Ammon's horn (tissue), 1 donor: ENCODE measurements at regions not wholly inside any gene's neighbourhood (a gene's known extent, or its start where the extent isn't known, plus 50 kb on each side); places are given as distances from the start of the nearest gene placed in this dataset.

Source experiments
- DNase-seq: peaks from one replicate; pipeline ENCODE4 v3.0.0-alpha.2; 2016; ENCODE audit warnings: low spot score

GRCh38 chr5:42351956-42352355 lies 71.3 kb upstream of the GHR start:
- DNase-seq, result no peak

DNA sequence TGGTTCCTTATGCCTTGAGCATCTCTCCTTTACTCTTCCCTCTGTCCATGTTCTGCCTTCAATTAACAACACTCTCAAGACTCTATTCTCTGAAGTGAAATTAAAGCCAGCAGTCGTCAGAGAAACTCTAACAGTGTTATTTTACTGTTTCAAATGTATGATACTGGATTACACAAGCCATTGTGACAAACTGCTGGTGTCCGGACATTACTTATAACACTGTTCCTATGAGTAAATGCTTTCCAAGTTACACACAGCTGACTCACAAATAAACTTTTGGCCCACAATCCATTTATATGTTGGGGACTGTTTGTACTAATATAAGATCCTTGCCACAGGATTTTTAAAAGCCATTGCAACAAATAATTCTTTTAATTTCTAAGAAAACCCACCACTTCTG lies 63.2 kb upstream of the GHR start:
- DNase-seq, result no peak

DNA sequence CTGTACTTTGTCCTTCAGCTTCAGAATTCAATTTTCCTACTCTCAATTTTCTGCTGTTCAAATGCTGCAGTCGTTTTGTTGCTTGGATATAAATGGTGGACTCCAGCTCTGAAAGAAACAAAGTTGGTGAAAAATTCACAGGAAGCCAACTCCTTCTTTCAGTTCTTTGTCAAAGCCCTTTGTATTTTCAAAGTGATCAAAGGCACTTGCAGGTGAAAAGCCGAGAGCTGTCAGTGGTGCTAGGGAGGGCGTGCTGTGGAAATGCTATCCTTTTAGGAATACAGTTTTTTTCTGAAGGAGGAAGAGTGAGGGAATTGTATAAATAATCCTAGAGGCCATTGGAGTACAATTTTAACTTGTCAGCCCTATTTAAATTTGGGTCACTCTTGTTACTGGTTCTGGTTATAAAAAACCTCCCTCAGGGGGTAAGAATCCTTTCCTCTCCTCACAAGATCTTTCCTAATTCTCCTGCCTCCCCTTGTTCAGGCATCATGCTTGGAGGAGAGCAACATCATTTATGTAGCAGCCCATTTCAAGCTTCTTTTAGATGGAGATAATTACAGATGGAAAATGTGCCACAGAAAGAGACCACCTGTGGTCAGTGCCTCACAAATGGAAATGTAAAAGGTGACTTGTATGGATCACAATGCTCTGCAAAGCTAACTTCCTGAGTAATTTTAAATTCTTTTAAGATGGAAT lies 62.5 kb upstream of the GHR start:
- DNase-seq, result no peak

DNA sequence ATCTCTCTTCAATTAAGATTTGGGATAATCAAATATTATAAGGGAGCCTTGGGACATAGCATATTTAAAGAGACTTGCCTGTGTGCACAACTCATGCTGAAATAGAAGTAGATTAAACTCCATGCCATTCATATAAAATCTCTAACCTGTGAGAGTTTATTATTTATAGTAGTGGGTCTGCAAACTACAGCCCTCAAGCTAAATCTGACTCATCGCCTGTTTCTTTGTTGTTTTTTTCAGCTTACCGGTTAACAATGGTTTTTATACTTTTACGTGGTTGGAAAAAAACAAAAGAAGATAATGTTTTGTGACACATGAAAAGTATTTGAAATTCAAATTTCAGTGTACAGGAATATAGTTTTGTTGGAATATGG lies 61.9 kb upstream of the GHR start:
- DNase-seq, result no peak

DNA sequence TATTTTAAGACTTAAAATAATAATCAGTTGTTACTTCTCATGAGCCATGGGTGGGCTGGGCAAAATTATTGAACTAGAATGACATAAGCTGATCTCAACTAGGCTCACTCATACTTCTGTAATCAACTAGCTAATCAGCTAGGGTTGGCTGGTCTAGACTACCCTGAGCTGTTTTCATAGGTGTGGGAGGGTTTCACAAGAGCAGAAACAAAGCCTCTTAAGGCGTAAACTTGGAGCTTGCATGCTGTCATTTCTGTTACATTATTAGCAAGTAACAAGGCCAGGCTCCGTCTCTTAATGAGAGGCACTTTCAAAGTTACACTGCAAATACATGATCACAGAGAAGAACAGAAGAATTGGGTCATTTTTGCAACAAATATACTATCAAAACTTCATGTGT lies 57.2 kb upstream of the GHR start:
- DNase-seq, result no peak
